Endothelial cell of umbilical vein (primary cell): ENCODE measurements at regions not wholly inside any gene's neighbourhood (a gene's known extent, or its start where the extent isn't known, plus 50 kb on each side); places are given as distances from the start of the nearest gene placed in this dataset.

ENCODE experiments used
- BruUV-seq: library from RNA; stranded (reverse); fragments of 400-500 nt; replicated peaks from 2 replicates; lab custom pipeline; 2021; lab: Mats Ljungman, UMichigan
- CTCF ChIA-PET: fragments of 300-600, 350-600 bp; sonication (Branson Sonifier 250); formaldehyde crosslinking; loops from one replicate; lab custom pipeline; 2021; ENCODE audit warnings: antibody characterized with exemption, inconsistent platforms; lab: Charles Lee
- POLR2A ChIA-PET: fragments of 300-600, 350-600 bp; sonication (Branson Sonifier 250); formaldehyde crosslinking; loops from one replicate; lab custom pipeline; 2021; ENCODE audit warnings: antibody characterized with exemption, inconsistent platforms; lab: Charles Lee
- DNase-seq: peaks from one replicate; pipeline ENCODE4 v3.0.0-alpha.2; 2011; ENCODE audit warnings: low read depth, low spot score
- FAIRE-seq: peaks from 2 replicates; lab custom pipeline; 2011; peaks lifted over from hg19 to GRCh38; lab: Jason Lieb, UNC
- H2AFZ ChIP-seq: 2 replicates; pipeline ENCODE4 v1.6.0; 2012; ENCODE audit warnings: low read depth, low read length, control low read depth, inconsistent platforms
- H3K27ac ChIP-seq: 2 replicates; pipeline ENCODE4 v1.5.1; 2011; ENCODE audit warnings: low read depth, mild to moderate bottlenecking, control low read depth, low read length, moderate library complexity; ENCODE audit not compliant: insufficient read depth
- H3K27me3 ChIP-seq, 2 experiments: 2 replicates each; pipeline versions ENCODE4 v1.6.0 to v1.6.1; 2011; ENCODE audit warnings: low read length in 2 of 2, mixed read lengths in 1 of 2; ENCODE audit not compliant: control insufficient read depth in 2 of 2, insufficient read depth in 2 of 2
- H3K36me3 ChIP-seq, 2 experiments: 2 replicates in 1 of 2; 3 replicates in 1 of 2; pipeline ENCODE4 v1.5.1; 2011; ENCODE audit warnings: low read length in 2 of 2, mild to moderate bottlenecking in 1 of 2, moderate library complexity in 1 of 2; ENCODE audit not compliant: control insufficient read depth in 2 of 2, insufficient read depth in 2 of 2; ENCODE audit errors: extremely low read depth in 1 of 2
- H3K4me1 ChIP-seq: 3 replicates; pipeline ENCODE4 v1.5.1; 2011; ENCODE audit warnings: mild to moderate bottlenecking, low read length; ENCODE audit not compliant: control insufficient read depth, insufficient read depth; ENCODE audit errors: extremely low read depth
- H3K4me2 ChIP-seq: 2 replicates; pipeline ENCODE4 v1.6.1; 2011; ENCODE audit warnings: low read length, control low read depth, mixed read lengths; ENCODE audit not compliant: insufficient read depth
- H3K4me3 ChIP-seq, 3 experiments: fragments of 200-600 bp in 1 of 3; sonication (generic), shearing (Covaris generic) in 1 of 3; replicated peaks in 1 of 3; 2 replicates each; pipeline ENCODE4 v1.5.1; 2011 to 2016; ENCODE audit warnings: control low read depth in 3 of 3, low read length in 3 of 3, mild to moderate bottlenecking in 2 of 3, inconsistent platforms in 1 of 3, low read depth in 1 of 3, moderate library complexity in 1 of 3; ENCODE audit not compliant: insufficient read depth in 1 of 3
- H3K79me2 ChIP-seq: 2 replicates; pipeline ENCODE4 v1.6.0; 2012; ENCODE audit warnings: low read length, inconsistent platforms; ENCODE audit not compliant: control insufficient read depth, insufficient read depth
- H3K9ac ChIP-seq: replicated peaks from 2 replicates; pipeline ENCODE3; 2011; ENCODE audit warnings: low read length, control low read depth; ENCODE audit not compliant: insufficient read depth; ENCODE audit errors: extremely low read depth
- H3K9me1 ChIP-seq: replicated peaks from 3 replicates; pipeline ENCODE4 v1.6.0; 2011; ENCODE audit warnings: mild to moderate bottlenecking, low read length; ENCODE audit not compliant: control insufficient read depth, insufficient read depth; ENCODE audit errors: extremely low read depth
- H3K9me3 ChIP-seq: replicated peaks from 2 replicates; pipeline ENCODE4 v1.5.1; 2012; ENCODE audit warnings: low read length, inconsistent platforms; ENCODE audit not compliant: control insufficient read depth, insufficient read depth
- H4K20me1 ChIP-seq: replicated peaks from 2 replicates; pipeline ENCODE3; 2011; ENCODE audit warnings: mild to moderate bottlenecking, low read length; ENCODE audit not compliant: control insufficient read depth, insufficient read depth; ENCODE audit errors: extremely low read depth
- CTCF ChIP-seq, 2 donors: IDR thresholded peaks; 1 replicate in 1 of 2; 2 replicates in 1 of 2; pipeline ENCODE4 v1.5.1; 2011; ENCODE audit warnings: low read length in 2 of 2, mild to moderate bottlenecking in 2 of 2, moderate library complexity in 2 of 2, control low read depth in 1 of 2, inconsistent platforms in 1 of 2, low read depth in 1 of 2; ENCODE audit not compliant: insufficient read depth in 1 of 2; ENCODE audit errors: extremely low read depth in 1 of 2
- EZH2 ChIP-seq: IDR thresholded peaks from 2 replicates; pipeline ENCODE4 v1.6.1; 2012; ENCODE audit warnings: borderline replicate concordance, low read depth, mild to moderate bottlenecking, moderate library complexity, low read length, inconsistent platforms; ENCODE audit not compliant: severe bottlenecking
- FOS ChIP-seq: IDR thresholded peaks from 2 replicates; pipeline ENCODE4 v1.6.1; 2011; ENCODE audit warnings: mild to moderate bottlenecking, low read length, moderate library complexity, borderline replicate concordance; ENCODE audit not compliant: insufficient read depth
- GATA2 ChIP-seq: IDR thresholded peaks from 2 replicates; pipeline ENCODE4 v1.7.0; 2011; ENCODE audit warnings: low read depth, mild to moderate bottlenecking, moderate library complexity, mixed read lengths, low read length; ENCODE audit not compliant: insufficient read length, insufficient read depth
- JUN ChIP-seq: IDR thresholded peaks from 2 replicates; pipeline ENCODE4 v1.6.1; 2011; ENCODE audit warnings: borderline replicate concordance, low read depth; ENCODE audit not compliant: insufficient read length, insufficient read depth
- MAX ChIP-seq: IDR thresholded peaks from 2 replicates; pipeline ENCODE4 v1.6.1; 2011; ENCODE audit not compliant: insufficient read depth, insufficient read length
- MYC ChIP-seq: IDR thresholded peaks from one replicate; pipeline ENCODE4 v1.6.1; 2011; ENCODE audit warnings: mild to moderate bottlenecking, low read depth, low read length
- POLR2A ChIP-seq: IDR thresholded peaks from 2 replicates; pipeline ENCODE4 v1.6.1; 2012; ENCODE audit warnings: low read depth, mild to moderate bottlenecking, control low read depth, low read length
- POLR2AphosphoS5 ChIP-seq: IDR thresholded peaks from 2 replicates; pipeline ENCODE4 v1.6.1; 2012; ENCODE audit warnings: low read depth, mild to moderate bottlenecking, control low read depth, low read length, moderate library complexity; ENCODE audit not compliant: insufficient read depth
- dilution Hi-C: fragments of 300-500 bp; cut with MboI; formaldehyde crosslinking; loops from one replicate; pipeline ENCODE4 v1.15.0; 2019; ENCODE audit warnings: low sequenced_read_pairs; ENCODE audit not compliant: extremely low pct_ligation_motif_present
- intact Hi-C: fragments of 100-400 bp; cut with micrococcal nuclease; formaldehyde crosslinking; loops from one replicate; pipeline ENCODE4 v1.10.0; 2022

DNA sequence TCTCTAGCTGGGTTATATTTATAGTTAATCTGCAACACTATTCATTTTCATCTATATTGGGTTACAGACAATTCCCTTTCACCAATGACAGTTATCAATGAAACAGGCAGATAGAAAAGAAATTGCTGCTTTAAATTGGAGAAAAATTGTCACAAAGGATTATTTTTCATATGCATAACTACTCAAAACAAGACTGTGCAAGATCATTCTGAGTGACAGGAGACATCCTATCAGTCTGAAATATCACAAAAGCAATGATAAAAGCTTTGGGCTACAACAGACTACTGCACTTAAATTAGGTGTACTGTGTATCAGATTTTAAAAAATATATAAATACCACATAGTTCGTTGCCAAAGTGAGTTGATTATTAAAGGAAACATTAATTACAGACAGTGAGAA is 722.6 kb downstream of the ARAP2 start:
- FAIRE-seq (no peak), DNase-seq (no peak)
- no peaks in the 10 kb centered on the region for H4K20me1 ChIP-seq
- CTCF ChIA-PET: no interaction called here
- no peaks in the 10 kb centered on the region for H3K4me1 ChIP-seq
- H2AFZ ChIP-seq: no peak overlapping the region
- H3K27ac ChIP-seq: no peak overlapping the region
- dilution Hi-C loops: no loop called here
- POLR2A ChIA-PET: no interaction called here
- no peak overlapping the region for H3K4me2 ChIP-seq
- H3K9ac ChIP-seq: no peak overlapping the region
- intact Hi-C loops: no loop called here
- no peaks in the 10 kb centered on the region for H3K36me3 ChIP-seq
- H3K4me3 ChIP-seq: no peak overlapping the region
- no peaks in the 10 kb centered on the region for H3K9me1 ChIP-seq
- H3K9me3 ChIP-seq: no peaks in the 10 kb centered on the region
- BruUV-seq: no TSS peak
- TF ChIP-seq JUN (no peak), GATA2 (no peak), EZH2 (no peak), CTCF (IDR thresholded peaks at IDR 0.05; ENCODE audit: extremely low read depth in 1 of 2, insufficient read depth in 1 of 2, low read depth in 1 of 2, low read length in 2 of 2) (no peak), POLR2A (no peak), MYC (no peak), POLR2AphosphoS5 (no peak), MAX (no peak), FOS (no peak)
- no peaks in the 10 kb centered on the region for H3K27me3 ChIP-seq
- H3K79me2 ChIP-seq: no peaks in the 10 kb centered on the region
